Natural killer cell (primary cell): ENCODE measurements at regions not wholly inside any gene's neighbourhood (a gene's known extent, or its start where the extent isn't known, plus 50 kb on each side); places are given as distances from the start of the nearest gene placed in this dataset.

Experiments
- ATAC-seq, 3 donors: fragments of 150-1000 bp in 2 of 3; fragments of 200-7000 bp in 1 of 3; cut with Tn5 transposase; 1 replicate in 1 of 3; 2 replicates in 2 of 3; pipeline ENCODE4 v1.10.0; 2021; ENCODE audit warnings: mild to moderate bottlenecking in 2 of 3, moderate library complexity in 2 of 3
- DNase-seq, 2 donors: peaks; one replicate each; pipeline versions ENCODE4 v3.0.0 to v3.0.0-alpha.2; 2013 to 2021; ENCODE audit warnings: mixed read lengths in 1 of 2
- H3K27ac ChIP-seq: one replicate; pipeline ENCODE4 v1.5.1; 2013; ENCODE audit warnings: mild to moderate bottlenecking, low read length
- H3K27me3 ChIP-seq: one replicate; pipeline ENCODE4 v1.6.1; 2013; ENCODE audit warnings: low read length; ENCODE audit not compliant: control insufficient read depth, insufficient read depth
- H3K36me3 ChIP-seq: one replicate; pipeline ENCODE4 v1.6.1; 2013; ENCODE audit warnings: low read length; ENCODE audit not compliant: control insufficient read depth, insufficient read depth
- H3K4me1 ChIP-seq: one replicate; pipeline ENCODE4 v1.6.1; 2013; ENCODE audit warnings: low read length; ENCODE audit not compliant: control insufficient read depth, insufficient read depth
- H3K4me3 ChIP-seq: one replicate; pipeline ENCODE4 v1.5.1; 2013; ENCODE audit warnings: low read length
- H3K9me3 ChIP-seq: one replicate; pipeline ENCODE4 v1.6.1; 2013; ENCODE audit warnings: low read length; ENCODE audit not compliant: control insufficient read depth, insufficient read depth
- H3K27ac Mint-ChIP-seq, 2 donors: one replicate each; pipeline ENCODE4 v1.8.0; 2022; ENCODE audit warnings: mild to moderate bottlenecking in 2 of 2, mixed read lengths in 2 of 2, moderate library complexity in 1 of 2
- H3K27me3 Mint-ChIP-seq, 2 donors: one replicate each; pipeline ENCODE4 v1.8.0; 2022; ENCODE audit warnings: low read depth in 2 of 2, mixed read lengths in 2 of 2
- H3K36me3 Mint-ChIP-seq: one replicate; pipeline ENCODE4 v1.8.0; 2022; ENCODE audit warnings: mixed read lengths
- H3K4me1 Mint-ChIP-seq, 2 donors: one replicate each; pipeline ENCODE4 v1.8.0; 2022; ENCODE audit warnings: mixed read lengths in 2 of 2
- H3K4me3 Mint-ChIP-seq: one replicate; pipeline ENCODE4 v1.8.0; 2022; ENCODE audit warnings: mild to moderate bottlenecking, moderate library complexity, mixed read lengths
- H3K9me3 Mint-ChIP-seq, 2 donors: one replicate each; pipeline ENCODE4 v1.8.0; 2022; ENCODE audit warnings: mixed read lengths in 2 of 2
- WGBS: methylation state at CpG from one replicate; pipeline ENCODE4 v1.1.7; 2013; ENCODE audit warnings: missing lambda C conversion rate; ENCODE audit not compliant: insufficient coverage; 5-methylcytosine and 5-hydroxymethylcytosine counted together
- intact Hi-C: fragments of 100-400 bp; cut with micrococcal nuclease; formaldehyde crosslinking; loops from one replicate; pipeline ENCODE4 v1.14.2; 2022
- TF ChIP-seq, protein P1 (sequence below): fragments of 200-600 bp; IDR thresholded peaks from one replicate; pipeline ENCODE4 v1.8.0; 2022; ENCODE audit warnings: antibody characterized with exemption

DNA sequence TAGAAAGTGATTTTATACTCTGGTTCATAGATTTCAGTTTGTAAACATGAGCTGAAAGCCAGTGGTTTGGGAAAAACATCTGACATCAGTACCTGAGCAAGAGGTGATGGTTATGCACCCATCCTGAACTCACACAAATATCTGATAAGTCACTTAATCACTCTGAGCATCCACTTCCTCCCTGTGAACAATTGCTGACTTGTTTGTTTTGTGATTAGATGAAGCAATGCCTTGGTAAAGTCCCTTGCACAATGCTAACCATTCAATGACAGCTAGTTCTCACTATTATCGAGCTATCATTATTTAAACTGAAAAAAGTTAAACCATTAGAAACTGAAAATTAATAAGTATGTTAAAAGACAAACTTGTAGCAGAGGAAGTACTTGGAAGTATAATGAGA is 303.0 kb downstream of the PLOD2 start:
- ATAC-seq (no peak), DNase-seq (no peak)
- no peaks in the 10 kb centered on the region for H3K36me3 ChIP-seq
- Mint-ChIP-seq H3K36me3 (no peaks in the 10 kb centered on the region), H3K4me3 (no peak overlapping the region), H3K27me3 (no peaks in the 10 kb centered on the region), H3K27ac (no peak overlapping the region), H3K9me3 (peaks cover 2 to 9% of the 10 kb centered on the region in 2 donors), H3K4me1 (no peaks in the 10 kb centered on the region)
- WGBS, result no CpG with 5 or more reads among the region's 1 CpG
- no peak overlapping the region for H3K27ac ChIP-seq
- TF ChIP-seq, protein P1, sequence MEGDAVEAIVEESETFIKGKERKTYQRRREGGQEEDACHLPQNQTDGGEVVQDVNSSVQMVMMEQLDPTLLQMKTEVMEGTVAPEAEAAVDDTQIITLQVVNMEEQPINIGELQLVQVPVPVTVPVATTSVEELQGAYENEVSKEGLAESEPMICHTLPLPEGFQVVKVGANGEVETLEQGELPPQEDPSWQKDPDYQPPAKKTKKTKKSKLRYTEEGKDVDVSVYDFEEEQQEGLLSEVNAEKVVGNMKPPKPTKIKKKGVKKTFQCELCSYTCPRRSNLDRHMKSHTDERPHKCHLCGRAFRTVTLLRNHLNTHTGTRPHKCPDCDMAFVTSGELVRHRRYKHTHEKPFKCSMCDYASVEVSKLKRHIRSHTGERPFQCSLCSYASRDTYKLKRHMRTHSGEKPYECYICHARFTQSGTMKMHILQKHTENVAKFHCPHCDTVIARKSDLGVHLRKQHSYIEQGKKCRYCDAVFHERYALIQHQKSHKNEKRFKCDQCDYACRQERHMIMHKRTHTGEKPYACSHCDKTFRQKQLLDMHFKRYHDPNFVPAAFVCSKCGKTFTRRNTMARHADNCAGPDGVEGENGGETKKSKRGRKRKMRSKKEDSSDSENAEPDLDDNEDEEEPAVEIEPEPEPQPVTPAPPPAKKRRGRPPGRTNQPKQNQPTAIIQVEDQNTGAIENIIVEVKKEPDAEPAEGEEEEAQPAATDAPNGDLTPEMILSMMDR, result no peak
- no peaks in the 10 kb centered on the region for H3K27me3 ChIP-seq
- no peak overlapping the region for H3K4me3 ChIP-seq
- H3K9me3 ChIP-seq, result no peaks in the 10 kb centered on the region
- intact Hi-C loops, result no loop called here
- H3K4me1 ChIP-seq, result no peaks in the 10 kb centered on the region

DNA sequence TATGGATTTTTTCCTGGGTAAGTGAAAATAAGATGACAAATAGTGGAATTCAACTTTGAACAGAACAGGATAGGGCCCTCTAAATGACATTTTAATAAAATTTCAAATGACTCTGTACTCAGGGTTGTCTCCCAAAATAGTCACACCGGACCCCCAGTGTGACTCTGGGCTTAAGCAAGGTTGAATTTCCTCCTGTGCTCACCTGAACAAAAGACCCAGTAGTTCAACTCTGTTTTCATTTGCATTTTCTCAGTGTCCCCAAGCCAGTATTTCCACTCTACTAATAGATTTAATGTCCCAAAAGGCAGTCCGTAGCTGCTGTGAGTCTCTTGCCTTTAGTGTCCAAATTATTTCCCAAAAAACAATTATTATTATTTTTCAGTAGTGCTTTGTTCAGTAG is 296.6 kb downstream of the PLOD2 start:
- intact Hi-C loops, result no loop called here
- no peak for ATAC-seq
- H3K9me3 ChIP-seq, result no peaks in the 10 kb centered on the region
- Mint-ChIP-seq H3K27me3 (no peaks in the 10 kb centered on the region), H3K27ac (no peak overlapping the region), H3K9me3 (peaks cover 5 to 6% of the 10 kb centered on the region in 2 donors), H3K36me3 (no peaks in the 10 kb centered on the region), H3K4me1 (no peaks in the 10 kb centered on the region), H3K4me3 (no peak overlapping the region)
- H3K36me3 ChIP-seq, result no peaks in the 10 kb centered on the region
- WGBS, result 59% methylated on average over 2 of the region's 2 CpGs
- no peaks in the 10 kb centered on the region for H3K4me1 ChIP-seq
- H3K4me3 ChIP-seq, result no peak overlapping the region
- no peak for DNase-seq
- TF ChIP-seq, protein P1, result no peak
- no peaks in the 10 kb centered on the region for H3K27me3 ChIP-seq
- no peak overlapping the region for H3K27ac ChIP-seq

DNA sequence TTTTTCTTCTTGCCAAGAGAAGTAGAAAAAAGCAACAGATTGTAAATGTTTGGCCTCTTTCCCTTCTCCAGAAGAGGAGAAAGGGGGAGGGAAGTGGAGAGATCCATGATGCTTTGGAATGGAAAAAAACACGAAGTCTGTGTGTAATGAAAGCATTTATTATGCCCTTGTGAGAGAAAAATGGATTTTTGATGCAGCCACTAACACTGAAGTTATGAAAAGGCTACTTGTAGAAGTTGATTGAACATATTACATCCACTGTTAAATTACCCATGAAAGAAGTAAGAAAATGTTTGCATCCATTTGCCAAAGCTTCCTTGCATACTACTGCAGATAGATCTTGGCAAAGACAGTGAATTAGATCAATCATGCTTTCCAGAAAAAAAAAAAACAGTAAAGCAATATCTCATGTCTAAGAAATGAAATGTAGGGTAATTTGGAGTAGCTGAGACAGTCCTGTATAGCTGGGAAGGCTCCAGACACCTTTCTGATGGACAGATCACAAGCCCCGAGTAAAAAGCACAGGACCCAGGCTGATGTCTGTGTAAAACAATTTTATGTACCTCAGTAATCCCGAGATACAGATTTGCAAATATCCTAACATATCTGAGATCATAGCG is 295.5 kb downstream of the PLOD2 start:
- intact Hi-C loops, result no loop called here
- ATAC-seq, result no peak
- H3K36me3 Mint-ChIP-seq, result no peaks in the 10 kb centered on the region
- WGBS, result 71% methylated on average over 1 of the region's 4 CpGs
- no peak overlapping the region for H3K4me3 Mint-ChIP-seq
- no peaks in the 10 kb centered on the region for H3K4me1 Mint-ChIP-seq
- no peak overlapping the region for H3K4me3 ChIP-seq
- no peak overlapping the region for H3K27ac Mint-ChIP-seq
- H3K27me3 Mint-ChIP-seq, result no peaks in the 10 kb centered on the region
- TF ChIP-seq, protein P1, result no peak
- no peaks in the 10 kb centered on the region for H3K27me3 ChIP-seq
- H3K36me3 ChIP-seq, result no peaks in the 10 kb centered on the region
- no peaks in the 10 kb centered on the region for H3K4me1 ChIP-seq
- H3K9me3 ChIP-seq, result no peaks in the 10 kb centered on the region
- peaks cover 3 to 6% of the 10 kb centered on the region in 2 donors for H3K9me3 Mint-ChIP-seq
- H3K27ac ChIP-seq, result no peak overlapping the region
- DNase-seq, result no peak

DNA sequence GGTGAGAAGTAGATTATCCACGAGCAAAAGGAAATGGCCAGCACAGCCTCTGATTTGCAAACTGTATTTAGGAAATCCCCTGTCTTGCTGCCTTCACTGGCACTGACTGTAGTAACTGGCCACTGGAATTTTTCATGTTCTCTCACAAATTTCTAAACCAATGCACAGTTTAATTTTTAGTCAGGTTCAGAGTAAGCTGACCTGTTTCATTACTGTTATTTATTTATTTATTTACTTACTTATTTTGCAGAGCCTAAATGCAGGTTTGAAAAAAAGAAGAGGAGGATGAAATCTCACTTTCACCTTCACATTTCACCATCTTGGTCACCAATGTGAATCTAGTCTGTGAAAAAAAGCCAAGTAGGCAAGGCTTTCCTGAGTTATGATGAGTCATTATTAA is 291.0 kb downstream of the PLOD2 start:
- no peaks in the 10 kb centered on the region for H3K27me3 Mint-ChIP-seq
- H3K9me3 Mint-ChIP-seq, result peaks cover 3% of the 10 kb centered on the region in 2 donors
- H3K27ac Mint-ChIP-seq, result no peak overlapping the region
- Histone ChIP-seq H3K4me1 (no peaks in the 10 kb centered on the region), H3K9me3 (no peaks in the 10 kb centered on the region), H3K36me3 (no peaks in the 10 kb centered on the region), H3K27ac (no peak overlapping the region), H3K4me3 (no peak overlapping the region), H3K27me3 (no peaks in the 10 kb centered on the region)
- intact Hi-C loops, result no loop called here
- TF ChIP-seq, protein P1, result no peak
- DNase-seq (no peak), ATAC-seq (no peak)
- no peak overlapping the region for H3K4me3 Mint-ChIP-seq
- no peaks in the 10 kb centered on the region for H3K4me1 Mint-ChIP-seq
- 59% methylated on average over 1 of the region's 1 CpG for WGBS
- H3K36me3 Mint-ChIP-seq, result no peaks in the 10 kb centered on the region
